ENCODE measurements at regions not wholly inside any gene's neighbourhood (a gene's known extent, or its start where the extent isn't known, plus 50 kb on each side); places are given as distances from the start of the nearest gene placed in this dataset.

DNA sequence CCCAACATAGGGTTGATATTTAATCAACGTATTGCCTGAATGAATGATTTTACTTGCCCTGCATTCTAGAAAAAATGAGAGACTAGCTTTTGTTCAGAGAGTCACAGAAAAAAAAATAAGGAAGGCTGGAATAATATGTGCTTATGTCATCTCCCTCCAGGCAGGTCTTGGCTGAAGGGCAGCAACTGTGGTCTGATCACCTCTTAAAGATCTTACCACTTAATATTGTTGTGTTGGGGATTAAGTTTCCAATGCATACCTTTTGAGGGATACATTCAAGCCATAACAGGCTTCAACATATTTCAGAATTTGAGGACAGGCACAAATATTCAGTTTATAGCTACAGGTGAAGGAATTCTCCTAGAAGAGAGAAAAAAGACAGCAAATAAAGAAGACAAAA, 157.3 kb upstream of the S1PR3 start:
- TF ChIP-seq CTCF (IDR thresholded peaks at IDR 0.05): no peak
- TF ChIP-seq POLR2A (IDR thresholded peaks at IDR 0.05): no peak

Measured in body of pancreas (tissue), 4 donors.